ENCODE measurements at regions not wholly inside any gene's neighbourhood (a gene's known extent, or its start where the extent isn't known, plus 50 kb on each side); places are given as distances from the start of the nearest gene placed in this dataset.
"Not testable (repeated sequence)": the region's sequence is repeated elsewhere in the genome, so short reads cannot be mapped to it uniquely, and the experiment has no call there.

GRCh38 chr2:49618491-49618890, 464.2 kb upstream of the FSHR start:
- Mint-ChIP-seq H3K4me3 (no peak overlapping the region), H3K9me3 (peaks cover 0 to 12% (median 0%) of the 10 kb centered on the region in 9 donors), H3K4me1 (no peaks in the 10 kb centered on the region), H3K27ac (no peak overlapping the region), H3K36me3 (no peaks in the 10 kb centered on the region), H3K27me3 (no peaks in the 10 kb centered on the region)
- ATAC-seq: no peak
- no peak for DNase-seq
- POLR2A ChIA-PET: no interaction called here

- Mint-ChIP-seq H3K36me3 (no peaks in the 10 kb centered on the region), H3K27ac (no peak overlapping the region), H3K4me3 (no peak overlapping the region), H3K27me3 (no peaks in the 10 kb centered on the region), H3K9me3 (peaks cover 0 to 12% (median 0%) of the 10 kb centered on the region in 9 donors), H3K4me1 (no peaks in the 10 kb centered on the region)
- ATAC-seq (no peak), DNase-seq (no peak)
- POLR2A ChIA-PET: no interaction called here
These were observed 462.5 kb upstream of the FSHR start for GRCh38 chr2:49616800-49617199.

- H3K27me3 Mint-ChIP-seq, POLR2A ChIA-PET, H3K4me1 Mint-ChIP-seq, DNase-seq, ATAC-seq, H3K27ac Mint-ChIP-seq, H3K36me3 Mint-ChIP-seq, H3K4me3 Mint-ChIP-seq: not testable (repeated sequence)
- peaks cover 0 to 12% (median 4%) of the 10 kb centered on the region in 9 donors for H3K9me3 Mint-ChIP-seq
These were observed 457.5 kb upstream of the FSHR start for GRCh38 chr2:49611796-49612195.

- POLR2A ChIA-PET: no interaction called here
- Mint-ChIP-seq H3K4me1 (no peaks in the 10 kb centered on the region), H3K9me3 (peaks cover 0 to 8% (median 0%) of the 10 kb centered on the region in 9 donors), H3K27ac (no peak overlapping the region), H3K27me3 (no peaks in the 10 kb centered on the region), H3K36me3 (no peaks in the 10 kb centered on the region), H3K4me3 (no peak overlapping the region)
- ATAC-seq: no peak
- DNase-seq: no peak
These were observed 446.2 kb upstream of the FSHR start for GRCh38 chr2:49600524-49600923.

- no peaks in the 10 kb centered on the region for H3K4me1 Mint-ChIP-seq
These were observed 443.9 kb upstream of the FSHR start for GRCh38 chr2:49598231-49598630.

GRCh38 chr2:49585921-49586320, 431.6 kb upstream of the FSHR start:
- Mint-ChIP-seq H3K4me3 (no peak overlapping the region), H3K27me3 (no peaks in the 10 kb centered on the region)
- no peak for ATAC-seq

More at GRCh38 chr2:49598231-49598630, 443.9 kb upstream of the FSHR start:
- no peak overlapping the region for H3K27ac Mint-ChIP-seq
- no peaks in the 10 kb centered on the region for H3K36me3 Mint-ChIP-seq
- ATAC-seq (no peak), DNase-seq (no peak)
- peaks cover 0 to 12% (median 5%) of the 10 kb centered on the region in 9 donors for H3K9me3 Mint-ChIP-seq
- H3K27me3 Mint-ChIP-seq: no peaks in the 10 kb centered on the region
- no peak overlapping the region for H3K4me3 Mint-ChIP-seq
- POLR2A ChIA-PET: no interaction called here

GRCh38 chr2:49582946-49583345, 428.6 kb upstream of the FSHR start:
- Mint-ChIP-seq H3K27ac (no peak overlapping the region), H3K4me3 (no peak overlapping the region), H3K4me1 (no peaks in the 10 kb centered on the region), H3K27me3 (no peaks in the 10 kb centered on the region), H3K36me3 (no peaks in the 10 kb centered on the region), H3K9me3 (peaks cover 0 to 15% (median 5%) of the 10 kb centered on the region in 9 donors)
- DNase-seq (no peak), ATAC-seq (no peak)
- POLR2A ChIA-PET: no interaction called here

More at GRCh38 chr2:49585921-49586320, 431.6 kb upstream of the FSHR start:
- Mint-ChIP-seq H3K36me3 (no peaks in the 10 kb centered on the region), H3K9me3 (peaks cover 0 to 25% (median 5%) of the 10 kb centered on the region in 9 donors), H3K4me1 (no peaks in the 10 kb centered on the region), H3K27ac (no peak overlapping the region)
- POLR2A ChIA-PET: no interaction called here
- DNase-seq: no peak

- H3K4me3 Mint-ChIP-seq: no peak overlapping the region
- no peaks in the 10 kb centered on the region for H3K4me1 Mint-ChIP-seq
- H3K36me3 Mint-ChIP-seq: no peaks in the 10 kb centered on the region
- ATAC-seq (no peak), DNase-seq (no peak)
- no peaks in the 10 kb centered on the region for H3K27me3 Mint-ChIP-seq
- no peak overlapping the region for H3K27ac Mint-ChIP-seq
- POLR2A ChIA-PET: no interaction called here
- peaks cover 0 to 12% (median 2%) of the 10 kb centered on the region in 9 donors for H3K9me3 Mint-ChIP-seq
These were observed 422.7 kb upstream of the FSHR start for GRCh38 chr2:49577041-49577440.

GRCh38 chr2:49569176-49569575, 414.9 kb upstream of the FSHR start:
- Mint-ChIP-seq H3K27me3 (no peaks in the 10 kb centered on the region), H3K4me1 (no peaks in the 10 kb centered on the region), H3K27ac (no peak overlapping the region), H3K36me3 (no peaks in the 10 kb centered on the region), H3K4me3 (no peak overlapping the region), H3K9me3 (peaks cover 0 to 23% (median 4%) of the 10 kb centered on the region in 9 donors)
- DNase-seq: no peak
- no peak for ATAC-seq
- POLR2A ChIA-PET: no interaction called here

- DNase-seq (no peak), ATAC-seq (no peak)
- Mint-ChIP-seq H3K4me3 (no peak overlapping the region), H3K27ac (no peak overlapping the region), H3K4me1 (no peaks in the 10 kb centered on the region), H3K9me3 (peaks cover 0 to 23% (median 4%) of the 10 kb centered on the region in 9 donors), H3K27me3 (no peaks in the 10 kb centered on the region), H3K36me3 (no peaks in the 10 kb centered on the region)
- POLR2A ChIA-PET: no interaction called here
These were observed 413.7 kb upstream of the FSHR start for GRCh38 chr2:49567811-49568600.

- Mint-ChIP-seq H3K27ac (no peak overlapping the region), H3K4me3 (no peak overlapping the region), H3K27me3 (no peaks in the 10 kb centered on the region), H3K36me3 (no peaks in the 10 kb centered on the region), H3K4me1 (no peaks in the 10 kb centered on the region), H3K9me3 (peaks cover 0 to 23% (median 6%) of the 10 kb centered on the region in 9 donors)
- DNase-seq (no peak), ATAC-seq (no peak)
- POLR2A ChIA-PET: no interaction called here
These were observed 412.7 kb upstream of the FSHR start for GRCh38 chr2:49567021-49567420.

GRCh38 chr2:49553658-49554057, 399.3 kb upstream of the FSHR start:
- POLR2A ChIA-PET: no interaction called here
- no peak overlapping the region for H3K27ac Mint-ChIP-seq
- peaks cover 0 to 17% (median 6%) of the 10 kb centered on the region in 9 donors for H3K9me3 Mint-ChIP-seq
- no peak overlapping the region for H3K4me3 Mint-ChIP-seq
- H3K36me3 Mint-ChIP-seq: no peaks in the 10 kb centered on the region
- no peak for ATAC-seq
- no peak for DNase-seq
- H3K4me1 Mint-ChIP-seq: no peaks in the 10 kb centered on the region
- H3K27me3 Mint-ChIP-seq: no peaks in the 10 kb centered on the region

- DNase-seq: no peak
- Mint-ChIP-seq H3K27ac (no peak overlapping the region), H3K27me3 (no peaks in the 10 kb centered on the region), H3K4me1 (no peaks in the 10 kb centered on the region), H3K9me3 (peaks cover 10 to 59% (median 28%) of the 10 kb centered on the region in 9 donors), H3K36me3 (peaks cover 0 to 7% (median 0%) of the 10 kb centered on the region in 3 donors), H3K4me3 (no peak overlapping the region)
- POLR2A ChIA-PET: no interaction called here
- no peak for ATAC-seq
These were observed 378.4 kb upstream of the FSHR start for GRCh38 chr2:49532702-49533101.

Data from naive thymus-derived CD8-positive, alpha-beta T cell (primary cell).